NT2/D1 (cell line): ENCODE measurements at regions not wholly inside any gene's neighbourhood (a gene's known extent, or its start where the extent isn't known, plus 50 kb on each side); places are given as distances from the start of the nearest gene placed in this dataset.

ENCODE experiments used
- SUZ12 ChIP-seq: IDR thresholded peaks from 2 replicates; pipeline ENCODE4 v1.6.1; 2011; ENCODE audit not compliant: insufficient read length, insufficient read depth; ENCODE audit errors: extremely low read depth
- YY1 ChIP-seq: IDR thresholded peaks from 2 replicates; pipeline ENCODE4 v1.6.1; 2011; ENCODE audit not compliant: insufficient read length, insufficient read depth
- ZNF274 ChIP-seq: IDR thresholded peaks from 2 replicates; pipeline ENCODE4 v1.6.1; 2011; ENCODE audit warnings: mild to moderate bottlenecking, low read depth, low read length

GRCh38 chr6:106901062-106901461 is 73.5 kb downstream of the CD24 start:
- no peak for TF ChIP-seq YY1
- no peak for TF ChIP-seq SUZ12
- TF ChIP-seq ZNF274, result no peak
